ENCODE measurements at regions not wholly inside any gene's neighbourhood (a gene's known extent, or its start where the extent isn't known, plus 50 kb on each side); places are given as distances from the start of the nearest gene placed in this dataset.
"Not testable (repeated sequence)": the region's sequence is repeated elsewhere in the genome, so short reads cannot be mapped to it uniquely, and the experiment has no call there.

DNA sequence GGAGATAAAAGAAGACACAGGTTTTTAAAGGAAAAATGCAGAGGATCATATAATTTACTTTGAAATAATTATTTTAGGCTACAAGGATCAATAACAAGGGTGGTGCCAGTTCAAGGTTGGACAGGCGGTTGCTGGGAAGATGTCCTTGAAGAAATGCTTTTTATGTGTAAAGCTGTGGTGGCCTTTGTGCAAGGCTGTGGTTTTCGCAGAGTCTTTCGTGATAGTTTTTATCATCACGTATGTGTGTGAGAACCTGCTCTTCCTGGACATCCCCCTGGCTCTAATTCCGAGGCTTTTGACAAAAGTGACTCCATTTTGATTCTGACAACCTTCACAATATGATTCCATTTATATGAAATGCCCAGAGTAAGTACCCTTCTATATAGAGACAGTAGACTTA lies 85.8 kb upstream of the COG2 start:
- no peak for DNase-seq

DNA sequence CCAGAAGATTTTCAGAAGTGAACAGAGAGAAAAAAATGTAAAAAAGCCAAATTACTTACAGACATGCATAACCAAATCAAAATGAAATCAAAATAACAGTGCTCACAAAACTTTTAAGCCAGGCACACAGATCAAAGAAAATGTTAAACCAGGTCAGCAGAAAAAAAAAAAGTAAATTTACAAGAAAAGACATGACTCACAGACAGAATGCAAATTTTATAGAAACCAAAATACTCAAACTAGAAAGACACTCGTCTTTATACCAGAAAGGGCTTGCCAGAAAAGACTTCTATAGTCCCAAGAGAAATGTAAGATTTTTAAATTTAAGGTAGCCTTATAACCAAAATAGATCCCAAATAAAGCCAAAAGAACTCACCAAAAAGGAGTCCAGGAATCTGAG lies 86.5 kb upstream of the COG2 start:
- DNase-seq, result no peak

DNA sequence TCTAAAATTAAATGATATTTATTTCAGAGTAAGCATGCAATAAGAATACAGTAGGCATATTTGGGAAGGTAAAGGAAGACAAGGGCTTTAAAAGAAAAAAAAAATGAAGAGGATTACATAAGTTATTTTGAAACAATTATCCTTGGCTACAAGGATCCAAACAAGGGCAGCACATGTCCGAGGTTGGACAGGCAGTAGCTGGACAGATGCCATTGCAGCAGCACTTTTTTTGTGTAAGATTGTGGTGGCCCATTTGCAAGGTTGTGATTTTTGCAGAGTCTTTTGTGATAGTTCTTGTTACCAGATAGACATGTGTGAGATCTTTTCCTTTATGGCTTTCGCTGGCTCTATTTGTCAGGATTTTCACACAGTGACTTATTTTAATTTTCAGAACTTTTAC lies 89.4 kb upstream of the COG2 start:
- no peak for DNase-seq

DNA sequence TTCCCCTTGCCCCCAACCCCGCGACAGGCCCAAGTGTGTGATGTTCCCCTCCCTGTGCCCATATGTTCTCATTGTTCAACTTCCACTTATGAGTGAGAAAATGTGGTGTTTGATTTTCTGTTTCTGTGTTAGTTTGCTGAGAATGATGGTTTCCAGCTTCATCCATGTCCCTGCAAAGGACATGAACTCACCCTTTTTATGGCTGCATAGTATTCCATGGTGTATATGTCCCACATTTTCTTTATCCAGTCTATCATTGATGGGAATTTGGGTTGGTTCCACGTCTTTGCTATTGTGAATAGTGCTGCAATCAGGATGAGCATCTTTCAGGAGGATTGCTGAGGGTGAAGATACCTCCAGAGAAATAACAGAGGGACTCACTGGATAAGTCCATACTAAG lies 91.3 kb upstream of the COG2 start:
- not testable (repeated sequence) for DNase-seq

DNA sequence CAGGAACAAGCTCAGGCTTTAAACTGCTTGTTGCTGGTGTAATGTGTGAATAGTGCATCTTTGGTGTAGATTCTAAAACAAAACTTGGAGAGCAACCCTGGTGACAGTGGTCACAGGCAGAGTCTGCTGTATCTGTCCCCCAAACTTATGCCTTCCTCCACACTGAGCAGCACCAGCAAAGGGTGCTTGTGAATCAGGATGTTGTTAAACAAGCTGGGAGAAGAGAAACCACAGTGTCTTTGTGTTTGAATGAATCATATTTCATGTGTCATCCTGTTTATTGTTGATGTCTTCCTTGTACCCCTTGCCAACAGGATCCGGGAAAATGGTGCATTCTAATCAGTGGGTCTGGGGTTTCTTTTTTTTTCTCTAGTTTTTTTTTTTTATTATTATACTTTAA lies 91.9 kb upstream of the COG2 start:
- no peak for DNase-seq

DNA sequence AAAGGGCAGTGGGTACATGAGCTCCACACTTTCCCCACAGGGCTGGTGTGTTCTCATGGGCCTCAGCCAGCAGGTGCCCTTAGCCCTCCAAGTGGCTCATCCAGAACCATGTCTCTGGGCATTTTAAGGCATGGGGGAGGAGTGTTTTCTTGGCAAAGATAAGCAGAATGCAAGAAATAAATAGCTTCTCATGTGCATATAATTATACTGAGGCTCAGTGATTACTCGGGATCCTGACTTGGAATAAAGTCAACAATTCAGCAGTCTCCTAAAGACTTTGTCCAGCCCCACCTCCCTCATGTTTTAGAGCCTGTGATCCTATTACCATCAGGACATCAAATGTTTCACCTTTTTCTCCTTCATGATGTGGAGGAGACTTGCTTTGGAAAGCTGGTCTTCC lies 92.7 kb upstream of the COG2 start:
- no peak for DNase-seq

DNA sequence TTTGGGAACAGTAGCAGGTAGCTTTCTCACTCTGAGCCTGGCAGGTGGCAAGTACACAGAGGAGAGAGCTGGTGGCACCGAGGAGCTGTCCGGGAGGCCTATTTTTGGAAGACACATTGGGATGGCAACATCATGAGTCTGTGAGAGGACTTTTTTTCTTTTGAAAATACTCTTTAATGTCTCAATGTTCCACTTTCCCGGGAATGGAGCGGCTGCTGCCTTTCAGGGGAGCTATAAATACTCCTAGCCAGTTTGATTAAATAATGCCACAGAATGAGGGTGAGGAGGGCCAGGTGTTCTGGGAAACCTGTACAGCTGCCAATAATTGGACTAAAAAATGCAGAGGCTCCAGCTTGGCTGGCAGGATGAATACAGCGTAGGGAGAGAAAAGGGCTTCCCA lies 93.3 kb upstream of the COG2 start:
- DNase-seq, result no peak

DNA sequence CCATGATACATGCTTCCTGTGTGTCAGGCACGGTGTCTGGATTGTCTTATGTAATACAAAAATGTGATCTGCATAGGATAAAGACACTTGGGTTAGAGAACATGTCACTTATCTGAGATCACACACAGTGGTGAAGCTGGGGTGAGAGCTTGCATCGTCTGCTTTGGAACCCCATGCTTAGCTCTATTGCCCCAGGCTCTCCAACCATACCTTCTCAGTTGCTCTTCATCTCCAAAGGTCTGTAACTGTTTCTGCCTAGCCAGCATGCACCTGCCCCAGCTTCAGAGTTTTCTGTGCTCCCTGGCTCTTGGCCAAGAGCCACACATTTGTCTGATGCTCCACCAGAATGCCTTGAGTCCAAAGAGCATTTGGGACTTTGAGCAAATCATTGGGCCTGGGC lies 93.9 kb upstream of the COG2 start:
- DNase-seq, result no peak

DNA sequence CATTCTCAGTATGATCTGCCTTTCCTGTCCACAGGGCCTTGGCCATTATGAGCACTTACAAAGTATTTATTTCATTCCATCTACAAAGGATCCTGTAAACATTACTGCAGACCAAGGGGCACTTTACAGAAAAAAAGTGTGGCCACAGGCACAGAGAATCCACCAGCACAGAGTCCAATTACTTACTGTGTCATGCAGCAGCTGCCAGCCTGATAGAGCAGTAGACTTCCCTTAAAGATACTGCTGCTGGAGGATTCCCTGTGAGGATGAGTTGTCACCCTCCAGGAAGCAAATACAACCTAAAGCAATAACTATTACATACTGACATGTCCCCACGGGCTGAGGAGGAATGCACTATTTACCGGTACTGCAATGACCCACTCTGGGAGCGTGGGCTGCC lies 97.1 kb upstream of the COG2 start:
- no peak for DNase-seq

DNA sequence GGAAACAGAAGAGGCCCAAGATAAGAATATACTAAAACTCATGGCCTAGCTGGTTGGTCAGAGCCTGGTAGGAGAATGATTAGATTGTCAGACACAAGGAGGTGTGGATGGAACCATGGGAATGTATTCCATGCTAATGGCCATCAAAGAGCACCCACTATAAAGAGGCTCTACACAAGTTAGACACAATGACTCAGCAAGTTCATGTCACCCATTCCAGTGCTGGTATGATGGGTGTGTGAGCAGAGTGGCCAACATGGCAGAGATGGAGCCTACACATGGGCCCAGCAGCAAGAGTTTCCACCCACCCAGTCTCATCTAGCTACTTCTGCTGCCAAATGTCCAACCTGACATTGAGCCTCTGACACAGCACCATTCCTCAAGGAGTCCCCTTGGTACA lies 97.5 kb upstream of the COG2 start:
- no peak for DNase-seq

DNA sequence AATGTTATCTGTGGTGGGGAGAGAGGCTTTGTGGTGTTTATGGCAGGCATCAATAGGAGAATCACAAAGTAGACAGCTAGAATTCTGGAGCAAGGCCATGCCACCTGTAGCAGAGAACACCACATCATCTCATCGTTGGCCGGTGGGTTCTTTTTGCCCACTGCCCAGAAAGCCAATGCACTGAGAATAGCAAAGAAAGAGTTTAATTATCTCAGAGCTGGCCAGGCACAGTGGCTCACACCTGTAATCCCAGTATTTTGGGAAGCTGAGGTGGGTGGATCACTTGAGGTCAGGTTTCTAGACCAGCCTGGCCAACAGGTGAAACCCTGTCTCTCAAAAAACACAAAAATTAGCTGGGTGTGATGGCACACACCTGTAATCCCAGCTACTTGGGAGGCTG lies 99.2 kb upstream of the COG2 start:
- DNase-seq, result no peak

DNA sequence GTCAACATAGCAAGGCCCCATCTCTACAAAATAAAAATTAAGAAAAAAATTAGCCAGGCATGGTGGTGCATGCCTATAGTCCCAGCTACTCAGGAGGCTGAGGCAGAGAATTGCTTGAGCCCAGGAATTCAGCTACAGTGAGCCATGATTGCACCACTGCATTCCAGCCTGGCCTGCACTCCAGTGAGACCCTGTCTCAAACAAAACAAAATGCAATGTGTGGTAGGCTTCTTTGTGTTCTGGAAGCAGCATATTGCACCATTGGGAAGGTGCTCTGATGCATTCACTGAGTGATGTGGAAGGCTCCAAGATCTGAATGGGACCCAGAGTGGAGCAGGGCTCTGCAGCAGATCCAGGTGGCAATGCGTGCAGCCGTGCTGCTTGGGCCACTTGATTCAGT lies 99.6 kb upstream of the COG2 start:
- peak; percentile 6 for DNase-seq

DNA sequence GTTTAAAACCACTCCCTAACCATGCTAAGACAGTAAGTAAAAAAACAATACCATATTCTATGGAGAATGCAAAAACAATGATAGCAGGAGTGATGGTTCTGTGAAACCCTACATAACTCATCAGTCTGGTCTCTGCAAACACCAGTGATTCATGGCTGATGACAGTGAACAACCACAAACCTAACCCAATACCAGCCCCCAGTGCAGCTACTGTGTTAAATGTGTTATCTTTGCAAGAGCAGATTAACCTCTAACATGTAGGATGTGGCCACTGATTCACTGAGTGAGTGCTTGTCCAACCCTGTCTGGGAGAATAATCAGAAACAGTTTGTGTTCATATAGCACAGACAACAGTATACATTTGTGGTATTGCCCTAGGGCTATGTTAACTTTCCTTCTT lies 100.2 kb upstream of the COG2 start:
- DNase-seq, result peak; percentile 83

DNA sequence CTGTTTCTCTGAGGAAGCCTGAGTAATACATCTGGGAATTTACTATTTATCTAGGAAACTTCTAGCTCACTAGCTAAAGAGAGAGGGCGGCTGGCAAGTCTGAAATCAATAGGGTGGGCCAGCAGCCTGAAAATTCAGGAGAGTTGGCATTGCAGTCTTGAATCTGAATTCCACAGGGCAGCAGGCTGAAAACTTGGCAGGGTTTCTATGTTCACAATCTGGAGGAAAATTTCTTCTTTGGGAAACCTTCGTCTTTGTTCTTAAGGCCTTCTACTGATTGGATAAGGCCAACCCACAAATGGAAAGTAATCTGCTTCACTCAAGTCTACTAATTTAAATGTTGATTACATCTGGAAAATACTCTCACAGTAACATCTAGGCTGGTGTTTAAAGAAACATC lies 101.0 kb upstream of the COG2 start:
- DNase-seq, result no peak

DNA sequence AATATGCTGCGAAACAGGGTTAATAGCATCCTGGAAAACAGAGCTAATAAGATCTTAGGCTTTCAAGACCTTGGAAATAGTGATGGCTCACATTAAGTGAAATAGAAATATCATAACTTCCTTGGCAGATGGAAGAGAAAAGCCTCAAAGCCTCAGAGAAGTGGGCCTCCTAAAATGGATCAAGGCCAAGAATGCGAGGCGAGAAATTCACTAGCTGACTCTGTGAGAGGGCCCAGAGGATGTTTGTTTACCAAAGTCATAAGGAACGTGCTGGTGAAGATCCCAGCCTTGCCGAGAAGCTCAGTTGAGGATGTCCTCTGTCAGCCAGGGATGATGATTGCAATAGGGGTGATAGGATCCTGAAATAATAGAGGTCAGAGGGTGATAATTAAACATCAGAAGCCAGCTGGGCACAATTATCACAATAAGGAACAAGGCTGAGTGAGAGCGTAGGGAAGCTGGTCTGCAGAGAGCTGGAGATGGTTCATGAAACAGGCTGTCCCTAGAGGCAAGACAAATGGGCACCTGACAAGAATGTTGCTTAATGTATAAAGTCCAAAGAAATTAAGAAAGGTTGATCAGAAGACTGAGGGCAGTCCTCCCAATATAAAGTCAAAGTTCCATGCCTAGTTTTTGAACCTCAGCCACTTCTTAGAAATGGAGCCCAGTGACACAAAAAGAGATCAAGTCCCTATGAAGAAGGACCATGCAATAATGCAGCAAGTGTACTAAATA lies 101.7 kb upstream of the COG2 start:
- peak; percentile 27 for DNase-seq

DNA sequence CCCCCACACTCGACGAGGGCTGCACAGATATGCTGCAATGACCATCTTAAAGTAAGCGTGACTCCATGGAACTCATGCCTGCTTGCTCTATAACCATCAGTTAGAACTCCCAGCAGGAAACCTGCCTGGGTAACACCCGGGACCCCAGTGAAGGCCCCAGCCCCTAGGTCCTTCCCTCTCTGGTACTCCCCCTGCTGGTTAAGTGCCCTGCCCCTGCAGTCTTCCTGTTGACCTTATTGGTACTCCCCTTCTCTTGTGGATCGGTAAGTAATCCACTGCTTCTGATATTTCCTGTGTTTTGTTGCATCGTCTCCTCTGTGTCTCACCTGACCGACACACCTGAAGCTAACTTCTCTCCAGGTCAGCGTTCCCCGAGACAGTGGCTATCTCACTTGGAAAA lies 104.8 kb upstream of the COG2 start:
- DNase-seq, result no peak

DNA sequence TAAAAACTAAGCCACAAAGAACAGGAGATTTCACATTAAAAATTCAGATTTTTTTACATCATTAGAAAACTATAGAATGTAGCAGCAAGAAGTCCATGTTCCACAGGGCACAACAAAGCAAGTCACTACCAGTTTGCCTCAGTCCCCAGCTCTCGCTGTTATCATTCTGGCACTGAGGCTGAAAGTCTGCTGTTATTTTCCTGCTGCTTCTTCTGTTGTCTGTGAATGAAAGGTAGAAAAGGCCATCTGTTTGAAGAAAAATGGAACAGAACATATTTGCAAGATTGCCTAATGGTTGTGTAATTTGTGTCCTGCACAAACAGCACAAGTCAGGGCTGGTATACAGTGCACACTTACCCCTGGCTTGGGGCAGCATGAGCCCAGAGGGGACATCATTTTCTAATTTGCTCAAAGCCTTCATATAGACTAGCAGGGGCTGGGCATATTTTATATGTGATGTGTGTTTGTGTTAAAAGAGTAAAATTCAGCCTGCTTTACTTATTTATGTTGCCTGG lies 105.6 kb upstream of the COG2 start:
- no peak for DNase-seq

DNA sequence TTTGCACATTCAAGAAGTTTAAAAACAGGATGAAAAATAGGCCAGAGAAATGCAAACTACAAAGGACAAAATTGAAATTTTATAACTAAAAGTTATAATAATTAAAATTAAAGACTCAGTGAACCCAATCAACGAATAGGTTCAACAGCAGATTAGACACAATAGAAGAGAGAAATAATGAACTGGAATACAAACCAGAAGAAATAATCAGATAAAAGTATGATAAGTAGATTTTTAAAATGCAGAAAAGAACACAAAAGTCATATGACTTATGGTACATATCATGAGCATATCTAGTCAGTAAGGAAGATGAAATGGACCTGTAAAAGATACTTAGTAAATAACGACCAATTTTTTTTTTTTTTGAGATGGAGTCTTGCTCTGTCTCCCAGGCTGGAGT lies 108.1 kb upstream of the COG2 start:
- DNase-seq, result no peak

DNA sequence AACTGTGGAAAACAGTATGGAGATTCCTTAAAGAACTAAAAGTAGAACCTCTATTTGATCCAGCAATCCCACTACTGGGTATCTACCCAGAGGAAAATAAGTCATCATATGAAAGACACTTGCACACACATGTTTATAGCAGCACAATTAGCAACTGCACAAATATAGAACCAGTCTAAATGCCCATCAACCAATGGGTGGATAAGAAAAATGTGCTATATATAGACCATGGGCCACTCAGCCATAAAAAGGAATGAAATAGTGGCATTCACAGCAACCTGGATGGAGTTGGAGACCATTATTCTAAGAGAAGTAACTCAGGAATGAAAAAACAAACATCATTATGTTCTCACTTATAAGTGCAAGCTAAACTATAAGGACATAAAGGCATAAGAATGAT lies 105.0 kb upstream of the PGBD5 start:
- DNase-seq, result no peak

DNA sequence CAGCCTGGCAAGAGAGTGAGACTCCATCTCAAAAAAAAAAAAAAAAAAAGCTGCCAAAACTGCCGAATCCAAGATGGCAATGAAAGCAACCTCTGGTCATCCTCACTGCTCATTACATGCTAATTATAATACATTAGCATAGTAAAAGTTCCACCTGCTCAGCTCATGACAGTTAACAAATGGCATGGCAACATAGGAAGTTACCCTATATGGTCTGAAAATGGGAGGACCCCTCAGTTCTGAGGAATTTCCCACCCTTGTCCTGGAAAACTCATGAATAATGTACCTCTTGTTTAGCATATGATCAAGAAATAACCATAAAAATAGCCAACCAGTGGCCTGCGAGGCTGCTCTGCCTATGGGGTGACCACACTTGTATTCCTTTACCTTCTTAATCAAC lies 93.1 kb upstream of the PGBD5 start:
- DNase-seq, result no peak

DNA sequence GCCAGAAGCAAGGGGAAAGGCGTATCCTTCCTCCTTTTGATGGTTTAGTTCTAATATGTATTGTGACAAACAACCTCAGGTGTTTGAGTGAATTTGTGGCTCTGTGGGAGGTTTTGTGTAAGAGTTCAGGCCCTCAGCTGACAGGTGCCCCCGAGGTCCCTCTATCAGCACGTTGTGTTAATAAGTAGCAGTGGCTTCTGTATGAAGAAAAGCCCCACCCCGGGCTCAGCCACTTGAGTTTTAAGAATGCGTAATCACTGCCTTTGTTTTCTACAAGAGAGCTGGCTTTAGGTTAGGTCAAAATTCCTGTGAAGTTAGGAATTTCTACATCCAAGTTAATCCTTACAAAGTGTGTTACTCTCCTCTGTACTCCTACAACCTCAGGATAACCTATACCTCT lies 92.4 kb upstream of the PGBD5 start:
- DNase-seq, result no peak

DNA sequence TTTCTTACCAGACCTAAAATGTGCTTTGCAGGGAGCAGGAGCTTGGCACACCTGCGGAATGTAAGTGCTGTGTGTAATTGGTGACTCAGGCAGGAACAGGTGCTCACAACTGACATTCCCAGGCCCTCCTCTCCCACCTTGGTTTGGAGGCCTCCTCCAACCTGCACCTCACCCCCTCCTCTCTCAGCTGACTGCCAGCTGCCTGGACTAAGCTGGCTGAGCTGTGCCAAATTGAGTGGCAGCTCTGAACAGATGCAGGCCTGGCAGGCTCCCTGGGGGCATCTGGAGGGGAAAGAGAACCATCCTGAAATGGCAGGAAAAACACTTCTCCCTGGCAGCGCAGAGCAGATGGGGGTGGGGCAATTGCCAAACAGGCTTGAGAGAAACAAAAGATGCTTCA lies 91.7 kb upstream of the PGBD5 start:
- DNase-seq, result no peak

DNA sequence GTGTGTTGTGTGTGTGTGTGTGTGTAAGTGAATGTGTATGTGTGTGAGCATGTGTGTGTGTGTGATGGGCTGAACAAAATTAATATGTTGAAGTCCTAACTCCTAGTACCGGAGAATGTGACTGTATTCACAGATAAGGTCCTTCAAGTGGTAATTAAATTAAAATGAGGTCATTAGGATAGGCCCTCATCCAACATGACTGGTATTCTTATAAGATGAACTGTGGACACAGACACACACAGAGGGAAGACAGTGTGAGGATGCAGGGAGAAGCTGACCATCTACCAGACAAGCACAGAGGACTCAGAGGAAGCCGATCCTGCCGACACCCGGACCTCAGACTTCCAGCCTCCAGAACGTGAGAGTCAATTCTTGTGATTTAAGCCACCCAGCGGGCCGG lies 91.2 kb upstream of the PGBD5 start:
- DNase-seq, result no peak

DNA sequence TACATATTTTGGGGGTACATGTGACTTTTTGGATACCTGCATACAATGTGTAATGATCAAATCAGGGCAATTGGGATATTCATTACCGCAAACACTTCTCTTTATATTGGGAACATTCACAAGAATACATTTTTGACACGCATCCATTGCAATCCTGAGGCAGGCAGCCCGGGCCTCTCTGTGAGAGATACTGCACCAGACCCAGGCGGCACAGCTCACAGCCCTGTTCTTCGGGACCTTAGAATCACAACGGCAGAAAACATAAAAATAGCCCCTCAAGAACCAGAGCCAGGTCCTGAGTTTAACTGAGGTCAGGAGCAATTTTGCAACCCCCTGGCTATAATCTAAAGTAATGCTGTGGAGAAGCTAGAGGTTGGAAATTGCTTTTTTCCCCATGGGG lies 90.8 kb upstream of the PGBD5 start:
- no peak for DNase-seq

DNA sequence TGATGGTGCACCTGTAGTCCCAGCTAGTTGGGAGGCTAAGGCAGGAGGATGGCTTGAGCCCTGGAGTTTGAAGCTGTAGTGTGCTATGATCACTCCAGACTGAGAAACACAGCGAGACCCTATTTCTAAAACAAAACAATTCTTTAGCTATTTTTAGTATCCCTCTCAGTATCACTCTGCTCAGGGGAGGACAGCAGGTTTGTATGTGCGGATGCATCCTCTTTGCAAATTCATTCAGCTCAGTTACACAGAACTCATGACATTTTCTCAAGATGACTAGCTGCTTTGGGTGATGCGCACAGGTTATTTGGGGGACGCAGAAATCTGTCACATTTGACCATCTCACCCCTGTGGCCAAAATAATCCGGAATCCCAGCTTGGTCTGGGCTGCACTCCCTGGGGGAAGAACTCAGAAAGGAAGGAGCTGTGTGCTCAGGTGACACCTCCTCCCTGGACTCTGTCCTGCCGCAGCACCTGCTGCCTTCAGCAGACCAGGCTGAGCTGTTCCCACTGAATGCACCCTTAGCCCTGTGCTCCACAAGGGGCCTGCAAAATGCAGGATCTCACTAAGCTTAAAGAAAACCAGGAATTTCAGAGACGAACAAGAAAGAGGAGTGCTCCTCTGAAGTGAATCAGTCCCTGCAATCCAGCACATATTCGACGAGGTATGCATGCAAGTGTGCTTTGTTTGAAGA lies 89.5 kb upstream of the PGBD5 start:
- DNase-seq, result no peak

All from fibroblast of skin of scalp (primary cell).